GM12873 (cell line): ENCODE measurements at regions not wholly inside any gene's neighbourhood (a gene's known extent, or its start where the extent isn't known, plus 50 kb on each side); places are given as distances from the start of the nearest gene placed in this dataset.

Experiments
- TF ChIP-seq, protein P1 (sequence below): IDR thresholded peaks from 2 replicates; pipeline ENCODE4 v1.5.1; 2012; ENCODE audit warnings: low read depth, mild to moderate bottlenecking, moderate library complexity, low read length, control low read depth; ENCODE audit not compliant: insufficient read depth; ENCODE audit errors: missing control alignments

- TF ChIP-seq, protein P1, sequence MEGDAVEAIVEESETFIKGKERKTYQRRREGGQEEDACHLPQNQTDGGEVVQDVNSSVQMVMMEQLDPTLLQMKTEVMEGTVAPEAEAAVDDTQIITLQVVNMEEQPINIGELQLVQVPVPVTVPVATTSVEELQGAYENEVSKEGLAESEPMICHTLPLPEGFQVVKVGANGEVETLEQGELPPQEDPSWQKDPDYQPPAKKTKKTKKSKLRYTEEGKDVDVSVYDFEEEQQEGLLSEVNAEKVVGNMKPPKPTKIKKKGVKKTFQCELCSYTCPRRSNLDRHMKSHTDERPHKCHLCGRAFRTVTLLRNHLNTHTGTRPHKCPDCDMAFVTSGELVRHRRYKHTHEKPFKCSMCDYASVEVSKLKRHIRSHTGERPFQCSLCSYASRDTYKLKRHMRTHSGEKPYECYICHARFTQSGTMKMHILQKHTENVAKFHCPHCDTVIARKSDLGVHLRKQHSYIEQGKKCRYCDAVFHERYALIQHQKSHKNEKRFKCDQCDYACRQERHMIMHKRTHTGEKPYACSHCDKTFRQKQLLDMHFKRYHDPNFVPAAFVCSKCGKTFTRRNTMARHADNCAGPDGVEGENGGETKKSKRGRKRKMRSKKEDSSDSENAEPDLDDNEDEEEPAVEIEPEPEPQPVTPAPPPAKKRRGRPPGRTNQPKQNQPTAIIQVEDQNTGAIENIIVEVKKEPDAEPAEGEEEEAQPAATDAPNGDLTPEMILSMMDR = no peak
These were observed 218.6 kb downstream of the LURAP1L start for GRCh38 chr9:12993466-12993865.

GRCh38 chr9:12997009-12997408 is 222.2 kb downstream of the LURAP1L start:
- TF ChIP-seq, protein P1 = no peak

DNA sequence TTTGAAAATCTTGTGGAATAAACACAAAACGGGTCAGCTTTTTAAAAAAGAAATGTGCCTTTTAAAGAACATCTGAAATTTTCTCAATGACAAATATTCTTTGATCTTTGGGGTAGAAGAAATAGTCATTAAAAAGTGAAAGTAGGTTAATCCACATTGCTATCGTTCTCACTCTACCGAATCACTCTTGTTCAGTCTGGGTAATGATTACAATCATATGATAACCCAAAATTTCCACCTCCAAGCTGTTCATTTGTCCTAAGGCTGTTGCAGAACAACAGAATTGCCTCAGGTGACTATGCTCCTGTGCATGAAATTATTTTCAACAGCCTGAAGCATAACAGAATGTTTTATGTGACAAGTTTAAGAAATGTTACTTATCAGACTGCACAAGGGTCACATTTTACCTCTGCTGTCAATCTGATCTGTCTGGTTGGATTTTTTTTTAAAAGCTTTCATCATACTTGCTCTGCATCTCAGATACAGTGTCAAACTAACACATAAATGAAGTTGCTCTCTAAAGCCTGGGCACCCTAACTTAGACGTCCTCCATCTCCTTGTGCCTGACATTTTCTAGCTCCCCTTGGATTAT is 227.3 kb downstream of the LURAP1L start:
- TF ChIP-seq, protein P1 = no peak

GRCh38 chr9:13002740-13003139 is 227.9 kb downstream of the LURAP1L start:
- TF ChIP-seq, protein P1 = no peak

GRCh38 chr9:13009871-13010270 is 235.1 kb downstream of the LURAP1L start:
- TF ChIP-seq, protein P1 = no peak

DNA sequence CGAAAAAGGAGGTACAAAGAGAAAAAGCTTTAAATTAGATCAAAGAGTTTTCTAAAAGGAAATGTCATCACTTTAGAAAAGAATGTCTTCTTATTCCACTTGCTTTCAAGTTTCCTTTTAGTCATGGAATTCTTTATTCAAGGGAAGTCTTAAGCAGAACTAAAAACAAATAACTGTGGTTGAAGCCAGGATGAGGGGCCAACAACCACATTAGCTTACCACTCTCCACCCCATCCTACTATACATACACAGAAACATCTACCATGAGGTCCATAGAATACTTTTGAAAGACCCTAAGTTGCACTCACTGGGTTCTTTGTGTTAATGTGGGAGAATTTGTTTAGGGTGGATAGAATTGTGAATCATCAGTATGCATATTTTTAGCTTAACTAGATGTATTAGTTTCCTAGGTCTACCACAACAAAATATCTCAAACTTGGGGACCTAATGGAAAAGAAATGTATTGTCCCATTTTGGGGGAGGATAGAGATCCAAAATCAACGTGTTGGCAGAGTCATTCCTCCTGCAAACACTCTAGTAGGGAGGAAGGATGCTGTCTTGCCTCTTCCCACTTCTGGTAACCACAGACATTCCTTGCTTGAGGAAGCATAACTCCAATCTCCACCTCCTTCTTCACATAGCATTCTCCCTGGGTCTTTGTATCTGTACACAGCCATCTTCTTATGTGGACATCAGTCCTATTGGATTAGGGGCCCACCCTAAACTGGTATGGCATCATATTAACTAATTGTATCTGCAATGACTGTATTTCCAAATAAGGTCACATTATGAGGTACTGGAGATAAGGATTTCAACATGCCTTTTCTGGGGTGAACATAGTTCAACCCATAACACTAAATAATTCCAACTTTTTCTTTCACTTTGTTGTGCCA is 239.4 kb downstream of the LURAP1L start:
- TF ChIP-seq, protein P1 = no peak

DNA sequence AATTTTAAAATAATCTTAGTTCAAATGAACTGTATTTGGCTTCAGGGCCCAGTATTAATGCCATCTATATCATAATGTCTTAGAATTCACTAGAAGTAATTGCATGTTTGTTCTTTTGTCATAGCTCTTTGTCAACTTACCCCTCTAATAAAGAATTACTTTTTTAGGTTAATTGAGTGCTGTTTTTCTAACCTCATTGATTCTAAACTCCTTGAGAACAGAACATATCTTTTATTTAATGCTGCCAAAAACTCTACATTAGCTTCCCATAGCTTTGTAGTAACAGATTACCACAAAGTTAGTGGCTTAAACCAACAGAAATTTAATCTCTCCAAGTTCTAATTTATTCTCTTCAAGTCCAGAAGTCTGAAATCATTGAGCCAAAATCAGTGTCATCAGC is 242.4 kb downstream of the LURAP1L start:
- TF ChIP-seq, protein P1 = no peak
